Body of pancreas (tissue), 4 donors: ENCODE measurements at regions not wholly inside any gene's neighbourhood (a gene's known extent, or its start where the extent isn't known, plus 50 kb on each side); places are given as distances from the start of the nearest gene placed in this dataset.

ENCODE experiments used
- ATAC-seq: fragments of 150-250 bp; one replicate; pipeline ENCODE4 v1.9.1; 2016
- DNase-seq, 4 donors: peaks; one replicate each; pipeline ENCODE4 v3.0.0-alpha.2; 2019
- H3K27ac ChIP-seq, 4 donors: fragments of 200-600 bp; sonication (generic); 1 replicate in 3 of 4; 2 replicates in 1 of 4; pipeline versions ENCODE4 v1.5.1 to v1.6.1; 2016 to 2019; ENCODE audit warnings: mild to moderate bottlenecking in 1 of 4, mixed read lengths in 1 of 4, moderate library complexity in 1 of 4
- H3K27me3 ChIP-seq, 2 donors: fragments of 200-600 bp; sonication (generic); one replicate each; pipeline ENCODE4 v1.6.0; 2016; ENCODE audit warnings: mild to moderate bottlenecking in 1 of 2
- H3K36me3 ChIP-seq, 2 donors: fragments of 200-600 bp; sonication (generic); replicated peaks in 1 of 2; 2 replicates each; pipeline ENCODE4 v1.5.1; 2016; ENCODE audit warnings: low read depth in 2 of 2; ENCODE audit not compliant: insufficient read depth in 1 of 2
- H3K4me1 ChIP-seq: fragments of 200-600 bp; sonication (generic); one replicate; pipeline ENCODE4 v1.6.0; 2016
- H3K4me3 ChIP-seq, 2 donors: fragments of 200-600 bp; sonication (generic); 1 replicate in 1 of 2; 2 replicates in 1 of 2; pipeline ENCODE4 v1.5.1; 2016 to 2019
- H3K9me3 ChIP-seq, 3 donors: fragments of 200-600 bp; sonication (generic); 1 replicate in 2 of 3; 2 replicates in 1 of 3; pipeline ENCODE4 v1.5.1; 2016
- POLR2A ChIP-seq, 3 donors: fragments of 450-650 bp; IDR thresholded peaks; one replicate each; pipeline ENCODE4 v1.6.1; 2016; ENCODE audit warnings: antibody characterized with exemption in 3 of 3, mild to moderate bottlenecking in 2 of 3
- WGBS, 2 donors: methylation state at CpG; one replicate each; pipeline ENCODE4 v1.1.5; 2017; 5-methylcytosine and 5-hydroxymethylcytosine counted together
- intact Hi-C: fragments of 100-400 bp; cut with DNase I; formaldehyde crosslinking; loops from one replicate; pipeline ENCODE4 v1.15.1; 2023
- TF ChIP-seq, protein P1 (sequence below), 7 experiments: fragments of 450-650 bp in 4 of 7; fragments of 200-600 bp in 3 of 7; sonication (generic) in 3 of 7; IDR thresholded peaks; one replicate each; pipeline ENCODE4 v1.5.1; 2016 to 2019; ENCODE audit warnings: antibody characterized with exemption in 7 of 7

DNA sequence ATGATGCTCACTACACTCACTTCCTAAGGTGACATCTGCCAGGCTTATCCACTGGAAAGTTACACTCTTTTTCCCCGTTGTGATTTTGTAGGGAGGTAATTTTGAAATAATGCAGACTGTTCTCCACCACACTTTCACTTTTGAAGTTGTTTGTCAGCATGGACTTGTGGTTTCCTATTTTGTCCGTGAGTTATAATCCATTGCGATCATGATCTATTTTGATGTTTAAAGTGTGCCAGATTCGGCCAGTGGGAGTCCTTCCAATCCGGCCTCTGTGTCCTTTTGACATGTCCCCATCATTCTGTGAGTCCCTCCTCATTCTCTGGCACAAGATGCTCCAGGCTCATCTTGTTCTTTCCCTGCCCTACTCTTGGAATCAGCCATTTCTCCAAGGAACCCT, 211.3 kb upstream of the KLF4 start:
- no peaks in the 10 kb centered on the region for H3K27me3 ChIP-seq
- ATAC-seq (no peak), DNase-seq (no peak)
- no peak overlapping the region for H3K27ac ChIP-seq
- TF ChIP-seq, protein P1, sequence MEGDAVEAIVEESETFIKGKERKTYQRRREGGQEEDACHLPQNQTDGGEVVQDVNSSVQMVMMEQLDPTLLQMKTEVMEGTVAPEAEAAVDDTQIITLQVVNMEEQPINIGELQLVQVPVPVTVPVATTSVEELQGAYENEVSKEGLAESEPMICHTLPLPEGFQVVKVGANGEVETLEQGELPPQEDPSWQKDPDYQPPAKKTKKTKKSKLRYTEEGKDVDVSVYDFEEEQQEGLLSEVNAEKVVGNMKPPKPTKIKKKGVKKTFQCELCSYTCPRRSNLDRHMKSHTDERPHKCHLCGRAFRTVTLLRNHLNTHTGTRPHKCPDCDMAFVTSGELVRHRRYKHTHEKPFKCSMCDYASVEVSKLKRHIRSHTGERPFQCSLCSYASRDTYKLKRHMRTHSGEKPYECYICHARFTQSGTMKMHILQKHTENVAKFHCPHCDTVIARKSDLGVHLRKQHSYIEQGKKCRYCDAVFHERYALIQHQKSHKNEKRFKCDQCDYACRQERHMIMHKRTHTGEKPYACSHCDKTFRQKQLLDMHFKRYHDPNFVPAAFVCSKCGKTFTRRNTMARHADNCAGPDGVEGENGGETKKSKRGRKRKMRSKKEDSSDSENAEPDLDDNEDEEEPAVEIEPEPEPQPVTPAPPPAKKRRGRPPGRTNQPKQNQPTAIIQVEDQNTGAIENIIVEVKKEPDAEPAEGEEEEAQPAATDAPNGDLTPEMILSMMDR (IDR thresholded peaks at IDR 0.05), result no peak
- no peak for TF ChIP-seq POLR2A (IDR thresholded peaks at IDR 0.05)
- 36 to 41% methylated on average over 5 of the region's 5 CpGs for WGBS, 2 donors
- no peaks in the 10 kb centered on the region for H3K9me3 ChIP-seq
- H3K36me3 ChIP-seq, result no peaks in the 10 kb centered on the region
- H3K4me3 ChIP-seq, result no peak overlapping the region
- no peaks in the 10 kb centered on the region for H3K4me1 ChIP-seq
- intact Hi-C loops, result no loop called here

DNA sequence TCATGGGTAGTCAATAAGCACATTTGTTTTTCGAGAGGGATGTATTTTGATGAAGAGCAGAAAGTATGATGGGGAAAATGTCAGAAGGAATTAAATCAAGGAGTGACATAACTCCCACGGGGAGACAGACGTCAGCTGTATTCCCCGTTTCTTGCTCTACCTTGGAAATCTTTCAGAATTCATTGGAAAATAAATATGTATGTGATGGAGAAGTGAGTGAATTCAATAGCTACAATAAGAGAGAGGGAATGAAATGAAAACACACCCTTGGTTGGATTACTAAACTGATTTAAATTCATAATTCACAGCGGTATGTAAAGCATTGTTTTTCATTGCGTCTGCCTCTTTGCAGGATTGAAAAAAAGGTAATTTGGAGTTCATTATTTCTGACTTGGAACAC, 209.7 kb upstream of the KLF4 start:
- DNase-seq (no peak), ATAC-seq (no peak)
- no peaks in the 10 kb centered on the region for H3K9me3 ChIP-seq
- no peak overlapping the region for H3K4me3 ChIP-seq
- no peak for TF ChIP-seq POLR2A (IDR thresholded peaks at IDR 0.05)
- TF ChIP-seq, protein P1 (IDR thresholded peaks at IDR 0.05), result no peak
- H3K4me1 ChIP-seq, result no peaks in the 10 kb centered on the region
- no peaks in the 10 kb centered on the region for H3K36me3 ChIP-seq
- intact Hi-C loops, result no loop called here
- H3K27me3 ChIP-seq, result no peaks in the 10 kb centered on the region
- WGBS, 2 donors, result 62 to 63% methylated on average over 6 of the region's 6 CpGs
- H3K27ac ChIP-seq, result no peak overlapping the region

DNA sequence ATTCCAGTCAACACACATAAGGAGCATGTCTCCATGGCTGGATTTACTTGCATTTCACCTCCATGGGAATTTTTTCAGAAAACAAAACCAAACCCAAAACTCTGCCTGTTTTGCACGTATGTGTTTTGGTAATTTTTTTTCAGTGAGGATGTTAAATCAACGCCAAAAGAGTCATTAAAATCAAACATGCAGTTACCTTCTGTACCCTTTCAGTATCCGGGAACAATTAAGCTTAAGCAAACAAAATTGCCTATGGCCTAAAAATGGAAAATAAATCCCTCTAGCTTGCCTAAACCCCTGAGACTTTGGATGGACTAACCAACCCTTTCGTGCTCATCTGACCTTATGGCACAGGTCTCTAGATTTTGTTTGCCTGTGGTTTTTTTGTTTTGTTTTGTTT, 209.2 kb upstream of the KLF4 start:
- 37 to 55% methylated on average over 4 of the region's 4 CpGs for WGBS, 2 donors

DNA sequence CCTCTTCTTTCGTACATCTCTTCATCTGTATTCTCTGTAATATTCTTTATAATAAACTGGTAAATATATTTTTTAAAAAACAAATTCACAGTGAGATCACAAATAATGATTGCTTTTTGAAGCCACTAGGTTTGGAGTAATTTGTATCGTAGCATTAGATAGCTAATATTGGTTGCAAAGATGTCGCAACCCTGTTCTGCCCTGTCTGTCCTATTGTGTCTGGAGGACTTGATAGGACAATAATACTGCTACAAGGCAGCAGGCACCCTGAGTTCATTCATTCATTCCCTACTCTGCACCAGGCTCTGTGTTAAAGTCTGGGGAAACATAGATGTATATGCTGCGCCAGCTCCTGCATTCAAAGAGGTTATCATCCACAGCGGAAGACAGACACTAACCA, 206.7 kb upstream of the KLF4 start:
- no peak for ATAC-seq
- H3K9me3 ChIP-seq, result no peaks in the 10 kb centered on the region
- TF ChIP-seq, protein P1 (IDR thresholded peaks at IDR 0.05), result no peak
- no peak for TF ChIP-seq POLR2A (IDR thresholded peaks at IDR 0.05)
- H3K36me3 ChIP-seq, result no peaks in the 10 kb centered on the region
- no peaks in the 10 kb centered on the region for H3K27me3 ChIP-seq
- 82 to 92% methylated on average over 5 of the region's 5 CpGs for WGBS, 2 donors
- H3K4me1 ChIP-seq, result no peaks in the 10 kb centered on the region
- H3K4me3 ChIP-seq, result no peak overlapping the region
- intact Hi-C loops, result no loop called here
- DNase-seq, result no peak
- H3K27ac ChIP-seq, result no peak overlapping the region

More for the DNA sequence above, 209.2 kb upstream of the KLF4 start:
- Histone ChIP-seq H3K4me3 (no peak overlapping the region), H3K27ac (no peak overlapping the region), H3K27me3 (no peaks in the 10 kb centered on the region), H3K36me3 (no peaks in the 10 kb centered on the region), H3K4me1 (no peaks in the 10 kb centered on the region), H3K9me3 (no peaks in the 10 kb centered on the region)
- no peak for TF ChIP-seq POLR2A (IDR thresholded peaks at IDR 0.05)
- TF ChIP-seq, protein P1 (IDR thresholded peaks at IDR 0.05), result no peak
- DNase-seq, result no peak
- ATAC-seq, result no peak
- intact Hi-C loops, result no loop called here

DNA sequence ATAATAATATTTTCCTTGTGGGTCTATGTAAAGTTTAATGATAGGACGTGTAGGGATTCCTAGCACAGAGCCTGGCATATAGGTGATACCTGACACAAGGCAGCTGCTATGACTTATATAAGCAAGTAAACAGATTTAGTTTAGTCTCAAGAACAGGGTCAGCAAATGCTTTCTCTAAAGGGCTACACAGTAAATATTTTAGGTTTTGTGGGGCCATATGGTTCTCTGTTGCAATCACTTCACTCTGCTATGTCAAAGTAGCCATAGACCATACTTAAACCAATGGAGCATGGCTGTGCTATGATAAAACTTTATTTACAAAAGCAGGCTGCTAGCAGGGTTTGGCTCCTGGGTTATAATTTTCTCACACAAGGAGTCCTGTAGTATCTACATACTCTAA, 204.8 kb upstream of the KLF4 start:
- intact Hi-C loops, result no loop called here
- 63 to 75% methylated on average over 1 of the region's 1 CpG for WGBS, 2 donors
- no peak for DNase-seq
- H3K9me3 ChIP-seq, result no peaks in the 10 kb centered on the region
- TF ChIP-seq, protein P1 (IDR thresholded peaks at IDR 0.05), result no peak
- TF ChIP-seq POLR2A (IDR thresholded peaks at IDR 0.05), result no peak
- no peak overlapping the region for H3K4me3 ChIP-seq
- H3K36me3 ChIP-seq, result no peaks in the 10 kb centered on the region
- H3K27ac ChIP-seq, result no peak overlapping the region
- H3K27me3 ChIP-seq, result no peaks in the 10 kb centered on the region
- ATAC-seq, result no peak
- no peaks in the 10 kb centered on the region for H3K4me1 ChIP-seq
